ENCODE measurements at regions not wholly inside any gene's neighbourhood (a gene's known extent, or its start where the extent isn't known, plus 50 kb on each side); places are given as distances from the start of the nearest gene placed in this dataset.

GRCh38 chr2:12884713-12885282 is 168.1 kb downstream of the TRIB2 start:
- Histone ChIP-seq H3K9me3 (replicated peaks; ENCODE audit: control insufficient read depth, insufficient read depth, low read length) (no peaks in the 10 kb centered on the region), H3K27ac (ENCODE audit: insufficient read depth, low read depth, low read length) (peak overlapping the region; percentile 70), H3K36me3 (ENCODE audit: control insufficient read depth in 2 of 2, extremely low read depth in 1 of 2, insufficient read depth in 2 of 2, low read length in 2 of 2) (no peaks in the 10 kb centered on the region), H3K9ac (replicated peaks; ENCODE audit: extremely low read depth, insufficient read depth, low read length) (no peak overlapping the region), H4K20me1 (replicated peaks; ENCODE audit: control insufficient read depth, extremely low read depth, insufficient read depth, low read length) (no peaks in the 10 kb centered on the region), H3K27me3 (ENCODE audit: control insufficient read depth in 2 of 2, insufficient read depth in 2 of 2, low read length in 2 of 2) (no peaks in the 10 kb centered on the region), H3K9me1 (replicated peaks; ENCODE audit: control insufficient read depth, extremely low read depth, insufficient read depth, low read length) (no peaks in the 10 kb centered on the region), H3K79me2 (ENCODE audit: control insufficient read depth, insufficient read depth, low read length) (no peaks in the 10 kb centered on the region), H2AFZ (ENCODE audit: low read depth, low read length) (peak overlapping the region; percentile 65), H3K4me3 (replicated peaks in 1 of 3; ENCODE audit: insufficient read depth in 1 of 3, low read depth in 1 of 3, low read length in 3 of 3) (no peak overlapping the region), H3K4me2 (ENCODE audit: insufficient read depth, low read length) (peak overlapping the region; percentile 67), H3K4me1 (ENCODE audit: control insufficient read depth, extremely low read depth, insufficient read depth, low read length) (peaks cover 17% of the 10 kb centered on the region)
- POLR2A ChIA-PET: no interaction called here
- FAIRE-seq (peak; percentile 88), DNase-seq (ENCODE audit: low read depth, low spot score) (peak; percentile 59)
- dilution Hi-C loops (cut with MboI; ENCODE audit: extremely low pct_ligation_motif_present, low sequenced_read_pairs) (no loop called here), intact Hi-C loops (cut with micrococcal nuclease) (loop anchor here (1.0 kb wide), 3 partner anchors 27 to 166 kb away; no protein-coding TSS in a partner anchor)
- no TSS peak for BruUV-seq (replicated peaks)
- CTCF ChIA-PET: interaction anchor here (1.1 to 1.2 kb wide), 3 partner anchors 29 to 122 kb away, joined by 3 to 4 read pairs (median 3); no protein-coding TSS in a partner anchor
- TF ChIP-seq EZH2 (IDR thresholded peaks at IDR 0.05; ENCODE audit: borderline replicate concordance, low read depth, low read length, severe bottlenecking) (no peak), MAX (IDR thresholded peaks at IDR 0.05; ENCODE audit: insufficient read depth, insufficient read length) (no peak), POLR2AphosphoS5 (IDR thresholded peaks at IDR 0.05; ENCODE audit: insufficient read depth, low read depth, low read length) (peak; percentile 71), FOS (IDR thresholded peaks at IDR 0.05; ENCODE audit: borderline replicate concordance, insufficient read depth, low read length) (peak; percentile 48), CTCF (IDR thresholded peaks at IDR 0.05; ENCODE audit: extremely low read depth in 1 of 2, insufficient read depth in 1 of 2, low read depth in 1 of 2, low read length in 2 of 2) (no peak), GATA2 (IDR thresholded peaks at IDR 0.05; ENCODE audit: insufficient read depth, insufficient read length, low read depth, low read length) (peak; percentile 21), JUN (IDR thresholded peaks at IDR 0.05; ENCODE audit: borderline replicate concordance, insufficient read depth, insufficient read length, low read depth) (peak; percentile 80)

Data from endothelial cell of umbilical vein (primary cell).